ENCODE measurements at regions not wholly inside any gene's neighbourhood (a gene's known extent, or its start where the extent isn't known, plus 50 kb on each side); places are given as distances from the start of the nearest gene placed in this dataset.

- peak in 9 of 10 donors; percentile 25 to 94 (median 52) for DNase-seq
- intact Hi-C loops (cut with DNase I), result loop anchor here (1.0 to 10.0 kb wide), 4 partner anchors 95 to 670 kb away; no protein-coding TSS in a partner anchor
Measured at GRCh38 chr10:78974617-78975317, 94.0 kb upstream of the ZMIZ1 start.

GRCh38 chr10:78975926-78976325, 92.8 kb upstream of the ZMIZ1 start:
- intact Hi-C loops (cut with DNase I), result loop anchor here (2.0 to 10.0 kb wide), 3 partner anchors 119 to 671 kb away; no protein-coding TSS in a partner anchor
- DNase-seq, result no peak

- peak in 1 of 10 donors; percentile 32 for DNase-seq
- intact Hi-C loops (cut with DNase I), result loop anchor here (10.0 kb wide), 1 partner anchor 672 kb away; no protein-coding TSS in a partner anchor
Measured at GRCh38 chr10:78976825-78977755, 91.7 kb upstream of the ZMIZ1 start.

GRCh38 chr10:78979938-78980337, 88.8 kb upstream of the ZMIZ1 start:
- intact Hi-C loops (cut with DNase I), result loop anchor here (10.0 kb wide), 1 partner anchor 675 kb away; no protein-coding TSS in a partner anchor
- DNase-seq, result no peak

- DNase-seq, result no peak
- intact Hi-C loops (cut with DNase I), result no loop called here
Measured at GRCh38 chr10:78980354-78980753, 88.4 kb upstream of the ZMIZ1 start.

GRCh38 chr10:78980815-78981214, 88.0 kb upstream of the ZMIZ1 start:
- DNase-seq, result no peak
- intact Hi-C loops (cut with DNase I), result no loop called here

GRCh38 chr10:78981257-78981969, 87.4 kb upstream of the ZMIZ1 start:
- intact Hi-C loops (cut with DNase I), result no loop called here

GRCh38 chr10:78981970-78982281, 86.8 kb upstream of the ZMIZ1 start:
- DNase-seq, result no peak
- intact Hi-C loops (cut with DNase I), result no loop called here

More at GRCh38 chr10:78981257-78981969, 87.4 kb upstream of the ZMIZ1 start:
- DNase-seq, result no peak

GRCh38 chr10:78982726-78983125, 86.0 kb upstream of the ZMIZ1 start:
- no peak for DNase-seq
- intact Hi-C loops (cut with DNase I), result no loop called here

- DNase-seq, result no peak
- intact Hi-C loops (cut with DNase I), result no loop called here
Measured at GRCh38 chr10:78983608-78984007, 85.2 kb upstream of the ZMIZ1 start.

GRCh38 chr10:78985973-78986818, 82.6 kb upstream of the ZMIZ1 start:
- DNase-seq, result no peak
- intact Hi-C loops (cut with DNase I), result no loop called here

GRCh38 chr10:78991187-78991586, 77.6 kb upstream of the ZMIZ1 start:
- intact Hi-C loops (cut with DNase I), result loop anchor here (1.0 kb wide), 1 partner anchor 22 kb away; no protein-coding TSS in a partner anchor

GRCh38 chr10:78992333-78992732, 76.4 kb upstream of the ZMIZ1 start:
- intact Hi-C loops (cut with DNase I), result no loop called here
- DNase-seq, result no peak

More at GRCh38 chr10:78991187-78991586, 77.6 kb upstream of the ZMIZ1 start:
- no peak for DNase-seq

- no peak for DNase-seq
- intact Hi-C loops (cut with DNase I), result no loop called here
Measured at GRCh38 chr10:78993261-78993945, 75.4 kb upstream of the ZMIZ1 start.

GRCh38 chr10:78995987-78996791, 72.6 kb upstream of the ZMIZ1 start:
- DNase-seq, result no peak
- intact Hi-C loops (cut with DNase I), result no loop called here

GRCh38 chr10:78996792-78997129, 72.0 kb upstream of the ZMIZ1 start:
- intact Hi-C loops (cut with DNase I), result no loop called here
- DNase-seq, result no peak

- no peak for DNase-seq
- intact Hi-C loops (cut with DNase I), result no loop called here
Measured at GRCh38 chr10:78997635-78998618, 70.8 kb upstream of the ZMIZ1 start.
